Effector CD4-positive, alpha-beta T cell (primary cell): ENCODE measurements at regions not wholly inside any gene's neighbourhood (a gene's known extent, or its start where the extent isn't known, plus 50 kb on each side); places are given as distances from the start of the nearest gene placed in this dataset.
"Not testable (repeated sequence)": the region's sequence is repeated elsewhere in the genome, so short reads cannot be mapped to it uniquely, and the experiment has no call there.

Source experiments
- DNase-seq: peaks from one replicate; pipeline ENCODE4 v3.0.0-alpha.2; 2020

GRCh38 chr6:118718903-118719302 is 67.5 kb upstream of the CEP85L start:
- no peak for DNase-seq

GRCh38 chr6:118718297-118718696 is 66.9 kb upstream of the CEP85L start:
- DNase-seq: no peak

GRCh38 chr6:118717106-118717505 is 65.7 kb upstream of the CEP85L start:
- no peak for DNase-seq

GRCh38 chr6:118715907-118716306 is 64.5 kb upstream of the CEP85L start:
- not testable (repeated sequence) for DNase-seq

- no peak for DNase-seq
Measured at GRCh38 chr6:118715376-118715775, 64.0 kb upstream of the CEP85L start.

- no peak for DNase-seq
Measured at GRCh38 chr6:118714756-118715155, 63.4 kb upstream of the CEP85L start.

GRCh38 chr6:118712969-118713368 is 61.6 kb upstream of the CEP85L start:
- no peak for DNase-seq

- DNase-seq: no peak
Measured at GRCh38 chr6:118710616-118711015, 59.2 kb upstream of the CEP85L start.

- peak; percentile 61 for DNase-seq
Measured at GRCh38 chr6:118709859-118710350, 58.5 kb upstream of the CEP85L start.

GRCh38 chr6:118708744-118709143 is 57.4 kb upstream of the CEP85L start:
- no peak for DNase-seq

GRCh38 chr6:118708055-118708454 is 56.7 kb upstream of the CEP85L start:
- DNase-seq: no peak

GRCh38 chr6:118706702-118707101 is 55.3 kb upstream of the CEP85L start:
- DNase-seq: no peak

- no peak for DNase-seq
Measured at GRCh38 chr6:118705544-118706491, 54.4 kb upstream of the CEP85L start.

GRCh38 chr6:118704915-118705314 is 53.5 kb upstream of the CEP85L start:
- no peak for DNase-seq

GRCh38 chr6:118701260-118701659 is 49.9 kb upstream of the CEP85L start:
- not testable (repeated sequence) for DNase-seq
